NCI-H1694 treated with DMSO at 0.1 percent for 48 hours (cell line): ENCODE measurements at regions not wholly inside any gene's neighbourhood (a gene's known extent, or its start where the extent isn't known, plus 50 kb on each side); places are given as distances from the start of the nearest gene placed in this dataset.

Source experiments
- DNase-seq: peaks from one replicate; lab custom pipeline; 2025; lab: John Stamatoyannopoulos, UW

- no peak for DNase-seq
These were observed 158.8 kb upstream of the SP8 start for GRCh38 chr7:20945451-20945850.

- DNase-seq: no peak
These were observed 166.2 kb upstream of the SP8 start for GRCh38 chr7:20952916-20953315.

- DNase-seq: no peak
These were observed 168.3 kb upstream of the SP8 start for GRCh38 chr7:20954711-20955619.

- DNase-seq: peak; percentile 48
These were observed 171.9 kb upstream of the SP8 start for GRCh38 chr7:20958572-20958971.

GRCh38 chr7:20959281-20959680, 172.6 kb upstream of the SP8 start:
- no peak for DNase-seq

GRCh38 chr7:20963556-20964280, 177.0 kb upstream of the SP8 start:
- DNase-seq: no peak

GRCh38 chr7:20964281-20964918, 177.7 kb upstream of the SP8 start:
- no peak for DNase-seq

- DNase-seq: no peak
These were observed 184.5 kb upstream of the SP8 start for GRCh38 chr7:20971219-20971618.

- no peak for DNase-seq
These were observed 193.5 kb upstream of the SP8 start for GRCh38 chr7:20980232-20980631.

- no peak for DNase-seq
These were observed 194.1 kb upstream of the SP8 start for GRCh38 chr7:20980668-20981264.

- DNase-seq: no peak
These were observed 201.7 kb upstream of the SP8 start for GRCh38 chr7:20988340-20988739.

GRCh38 chr7:20991544-20991943, 204.9 kb upstream of the SP8 start:
- no peak for DNase-seq

GRCh38 chr7:20993693-20994092, 207.0 kb upstream of the SP8 start:
- DNase-seq: no peak

GRCh38 chr7:20998309-20998708, 211.6 kb upstream of the SP8 start:
- DNase-seq: no peak

GRCh38 chr7:21011153-21011552, 224.5 kb upstream of the SP8 start:
- no peak for DNase-seq

GRCh38 chr7:21013765-21014539, 227.3 kb upstream of the SP8 start:
- no peak for DNase-seq

- no peak for DNase-seq
These were observed 234.0 kb upstream of the SP8 start for GRCh38 chr7:21020667-21021066.

GRCh38 chr7:21023841-21024484, 237.3 kb upstream of the SP8 start:
- DNase-seq: no peak

GRCh38 chr7:21024485-21024867, 237.8 kb upstream of the SP8 start:
- DNase-seq: no peak

- DNase-seq: no peak
These were observed 241.5 kb upstream of the SP8 start for GRCh38 chr7:21028186-21028585.

- DNase-seq: no peak
These were observed 241.9 kb upstream of the SP8 start for GRCh38 chr7:21028599-21028998.
